ENCODE measurements at regions not wholly inside any gene's neighbourhood (a gene's known extent, or its start where the extent isn't known, plus 50 kb on each side); places are given as distances from the start of the nearest gene placed in this dataset.

GRCh38 chr14:55814873-55815272 is 234.9 kb downstream of the KTN1 start:
- TF ChIP-seq CTCF (IDR thresholded peaks at IDR 0.05) (no peak), EZH2 (IDR thresholded peaks at IDR 0.05; ENCODE audit: borderline replicate concordance, insufficient read depth, low read depth, low read length, poor library complexity, severe bottlenecking) (no peak)

Data from B cell (primary cell).